GM18520 (cell line): ENCODE measurements at regions not wholly inside any gene's neighbourhood (a gene's known extent, or its start where the extent isn't known, plus 50 kb on each side); places are given as distances from the start of the nearest gene placed in this dataset.

Source experiments
- ATAC-seq: cut with Tn5 transposase; IDR thresholded peaks from one replicate; pipeline ENCODE4 v1.9.1; 2021; ENCODE audit not compliant: unreplicated experiment

GRCh38 chr10:29238523-29239135 is 50.2 kb upstream of the LYZL1 start:
- no peak for ATAC-seq
